Transverse colon (tissue), 4 donors: ENCODE measurements at regions not wholly inside any gene's neighbourhood (a gene's known extent, or its start where the extent isn't known, plus 50 kb on each side); places are given as distances from the start of the nearest gene placed in this dataset.

Experiments used
- CTCF ChIP-seq, 5 experiments: fragments of 200-600 bp in 3 of 5; fragments of 450-650 bp in 2 of 5; sonication (generic) in 3 of 5; IDR thresholded peaks; 1 replicate in 2 of 5; 2 replicates in 3 of 5; pipeline ENCODE4 v1.5.1; 2016 to 2017; ENCODE audit warnings: antibody characterized with exemption in 5 of 5, inconsistent platforms in 3 of 5, mild to moderate bottlenecking in 2 of 5, moderate library complexity in 1 of 5
- POLR2A ChIP-seq: fragments of 450-650 bp; IDR thresholded peaks from one replicate; pipeline ENCODE4 v1.6.1; 2016; ENCODE audit warnings: antibody characterized with exemption, mild to moderate bottlenecking, moderate library complexity
- POLR2AphosphoS5 ChIP-seq, 3 donors: sonication (generic); formaldehyde crosslinking; IDR thresholded peaks; one replicate each; pipeline ENCODE4 v1.6.1; 2016; ENCODE audit warnings: antibody characterized with exemption in 3 of 3

- no peak for TF ChIP-seq CTCF (IDR thresholded peaks at IDR 0.05)
- TF ChIP-seq POLR2A, result no peak
- no peak for TF ChIP-seq POLR2AphosphoS5 (IDR thresholded peaks at IDR 0.05)
These were observed 78.4 kb downstream of the ENC1 start for GRCh38 chr5:74562122-74562521.
